SU-DHL-6 (cell line): ENCODE measurements at regions not wholly inside any gene's neighbourhood (a gene's known extent, or its start where the extent isn't known, plus 50 kb on each side); places are given as distances from the start of the nearest gene placed in this dataset.

Experiments used
- H2AFZ ChIP-seq: fragments of 200-600 bp; sonication (generic); 2 replicates; pipeline ENCODE4 v1.6.1; 2014; ENCODE audit warnings: low read depth, mild to moderate bottlenecking, moderate library complexity, mixed read lengths, antibody characterized with exemption, low read length; ENCODE audit not compliant: severe bottlenecking
- H3F3A ChIP-seq: fragments of 200-600 bp; shearing (Covaris generic); 2 replicates; pipeline ENCODE4 v1.6.0; 2016; ENCODE audit warnings: antibody characterized with exemption, mild to moderate bottlenecking; ENCODE audit not compliant: insufficient read depth
- H3K27ac ChIP-seq: fragments of 200-600 bp; sonication (generic); 2 replicates; pipeline ENCODE4 v1.5.1; 2016; ENCODE audit warnings: low read depth, mild to moderate bottlenecking, low read length, moderate library complexity, mixed read lengths
- H3K27me3 ChIP-seq: fragments of 200-600 bp; sonication (generic), shearing (Covaris generic); 2 replicates; pipeline ENCODE4 v1.6.0; 2014; ENCODE audit warnings: mild to moderate bottlenecking, low read length
- H3K36me3 ChIP-seq: fragments of 200-600 bp; sonication (generic); 2 replicates; pipeline ENCODE4 v1.6.1; 2014; ENCODE audit warnings: mild to moderate bottlenecking, low read length, mixed read lengths
- H3K4me2 ChIP-seq: fragments of 300-600, 200-600 bp; shearing (Covaris generic), sonication (generic); 2 replicates; pipeline ENCODE4 v1.6.0; 2014; ENCODE audit warnings: low read length, low read depth, mild to moderate bottlenecking; ENCODE audit not compliant: poor library complexity, severe bottlenecking
- H3K4me3 ChIP-seq: fragments of 200-600 bp; sonication (generic); 2 replicates; pipeline ENCODE4 v1.5.1; 2014; ENCODE audit warnings: antibody characterized with exemption, low read length, mild to moderate bottlenecking, mixed read lengths; ENCODE audit not compliant: insufficient read depth, poor library complexity, severe bottlenecking
- H3K79me2 ChIP-seq: fragments of 200-600 bp; sonication (generic); 2 replicates; pipeline ENCODE4 v1.6.1; 2014; ENCODE audit warnings: mild to moderate bottlenecking, low read length, moderate library complexity; ENCODE audit not compliant: insufficient read depth
- H3K9ac ChIP-seq: fragments of 200-600 bp; sonication (generic); 2 replicates; pipeline ENCODE4 v1.7.0; 2014; ENCODE audit warnings: mild to moderate bottlenecking, low read length
- H3K9me2 ChIP-seq: fragments of 200-600 bp; sonication (generic); replicated peaks from 2 replicates; pipeline ENCODE4 v1.6.1; 2014; ENCODE audit warnings: low read length; ENCODE audit not compliant: insufficient read depth
- H3K9me3 ChIP-seq: fragments of 200-600 bp; sonication (generic); 2 replicates; pipeline ENCODE4 v1.6.1; 2014; ENCODE audit warnings: low read length, mixed read lengths; ENCODE audit not compliant: insufficient read depth
- H4K20me1 ChIP-seq: fragments of 200-600 bp; sonication (generic); 2 replicates; pipeline ENCODE4 v1.6.1; 2014; ENCODE audit warnings: low read depth, mild to moderate bottlenecking, antibody characterized with exemption, low read length, moderate library complexity, mixed read lengths
- EZH2phosphoT487 ChIP-seq: fragments of 200-600 bp; sonication (generic), shearing (Covaris generic); conservative IDR thresholded peaks from 2 replicates; pipeline ENCODE4 v1.6.1; 2018; ENCODE audit warnings: mild to moderate bottlenecking, antibody characterized with exemption, low read length, moderate library complexity, mixed read lengths
- TF ChIP-seq, protein P1 (sequence below): fragments of 200-600 bp; sonication (generic); IDR thresholded peaks from one replicate; pipeline ENCODE4 v1.5.1; 2017; ENCODE audit warnings: antibody characterized with exemption, mild to moderate bottlenecking, low read length, moderate library complexity; ENCODE audit not compliant: insufficient read depth, poor library complexity, severe bottlenecking

DNA sequence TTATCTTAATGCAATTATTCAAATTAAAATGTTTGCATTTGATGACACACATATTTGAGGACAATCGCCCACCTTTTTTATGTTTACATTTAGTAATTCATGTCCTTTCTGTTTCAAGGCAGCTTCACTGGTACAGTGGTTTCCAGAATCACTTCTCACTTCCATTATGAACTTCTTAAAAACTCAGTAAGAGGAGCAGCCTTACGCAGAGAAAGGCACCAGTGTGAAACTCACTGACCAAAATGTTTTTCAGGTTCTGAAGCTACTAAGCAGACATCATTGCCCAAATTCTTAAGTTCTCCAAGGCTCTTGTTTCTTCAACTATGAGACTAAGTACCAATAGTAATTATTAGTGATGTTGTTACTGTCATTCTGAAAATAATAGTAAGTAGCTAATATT, 353.1 kb upstream of the CXADR start:
- no peaks in the 10 kb centered on the region for H4K20me1 ChIP-seq
- H3K9me2 ChIP-seq = no peaks in the 10 kb centered on the region
- no peak overlapping the region for H3K9ac ChIP-seq
- TF ChIP-seq, protein P1, sequence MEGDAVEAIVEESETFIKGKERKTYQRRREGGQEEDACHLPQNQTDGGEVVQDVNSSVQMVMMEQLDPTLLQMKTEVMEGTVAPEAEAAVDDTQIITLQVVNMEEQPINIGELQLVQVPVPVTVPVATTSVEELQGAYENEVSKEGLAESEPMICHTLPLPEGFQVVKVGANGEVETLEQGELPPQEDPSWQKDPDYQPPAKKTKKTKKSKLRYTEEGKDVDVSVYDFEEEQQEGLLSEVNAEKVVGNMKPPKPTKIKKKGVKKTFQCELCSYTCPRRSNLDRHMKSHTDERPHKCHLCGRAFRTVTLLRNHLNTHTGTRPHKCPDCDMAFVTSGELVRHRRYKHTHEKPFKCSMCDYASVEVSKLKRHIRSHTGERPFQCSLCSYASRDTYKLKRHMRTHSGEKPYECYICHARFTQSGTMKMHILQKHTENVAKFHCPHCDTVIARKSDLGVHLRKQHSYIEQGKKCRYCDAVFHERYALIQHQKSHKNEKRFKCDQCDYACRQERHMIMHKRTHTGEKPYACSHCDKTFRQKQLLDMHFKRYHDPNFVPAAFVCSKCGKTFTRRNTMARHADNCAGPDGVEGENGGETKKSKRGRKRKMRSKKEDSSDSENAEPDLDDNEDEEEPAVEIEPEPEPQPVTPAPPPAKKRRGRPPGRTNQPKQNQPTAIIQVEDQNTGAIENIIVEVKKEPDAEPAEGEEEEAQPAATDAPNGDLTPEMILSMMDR = no peak
- no peak for TF ChIP-seq EZH2phosphoT487
- H3K79me2 ChIP-seq = no peaks in the 10 kb centered on the region
- H3K4me2 ChIP-seq = no peak overlapping the region
- H3K27ac ChIP-seq = no peak overlapping the region
- no peak overlapping the region for H2AFZ ChIP-seq
- no peaks in the 10 kb centered on the region for H3K9me3 ChIP-seq
- no peaks in the 10 kb centered on the region for H3K27me3 ChIP-seq
- no peaks in the 10 kb centered on the region for H3F3A ChIP-seq
- H3K36me3 ChIP-seq = no peaks in the 10 kb centered on the region
- H3K4me3 ChIP-seq = no peak overlapping the region

DNA sequence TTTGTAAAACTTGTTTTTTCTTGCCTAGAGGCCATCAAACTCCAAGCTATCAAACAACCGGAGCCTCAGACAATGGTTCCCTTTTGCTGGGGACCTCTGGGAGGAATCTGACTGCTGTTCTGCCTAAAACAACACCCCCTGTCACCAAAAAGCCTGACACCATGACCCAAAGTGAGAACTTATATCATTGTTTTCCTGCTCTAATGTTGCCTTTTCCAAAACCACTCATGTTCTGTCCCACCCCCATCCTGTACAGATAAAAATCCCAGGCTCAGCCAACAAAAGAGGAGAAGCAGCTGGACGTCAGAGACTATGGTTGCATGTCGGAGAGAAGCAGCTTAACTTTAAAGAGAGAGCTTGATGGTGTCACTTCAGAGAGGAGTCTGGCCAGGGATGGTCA, 327.2 kb upstream of the CXADR start:
- no peaks in the 10 kb centered on the region for H3F3A ChIP-seq
- H3K9me2 ChIP-seq = no peaks in the 10 kb centered on the region
- no peak overlapping the region for H3K4me2 ChIP-seq
- H3K36me3 ChIP-seq = no peaks in the 10 kb centered on the region
- H3K79me2 ChIP-seq = no peaks in the 10 kb centered on the region
- H3K9ac ChIP-seq = no peak overlapping the region
- TF ChIP-seq, protein P1 = no peak
- no peak for TF ChIP-seq EZH2phosphoT487
- no peak overlapping the region for H3K4me3 ChIP-seq
- H3K9me3 ChIP-seq = peaks cover 4% of the 10 kb centered on the region; the same call in 1 of the 2 replicates
- no peak overlapping the region for H2AFZ ChIP-seq
- H3K27me3 ChIP-seq = no peaks in the 10 kb centered on the region
- H4K20me1 ChIP-seq = no peaks in the 10 kb centered on the region
- no peak overlapping the region for H3K27ac ChIP-seq

DNA sequence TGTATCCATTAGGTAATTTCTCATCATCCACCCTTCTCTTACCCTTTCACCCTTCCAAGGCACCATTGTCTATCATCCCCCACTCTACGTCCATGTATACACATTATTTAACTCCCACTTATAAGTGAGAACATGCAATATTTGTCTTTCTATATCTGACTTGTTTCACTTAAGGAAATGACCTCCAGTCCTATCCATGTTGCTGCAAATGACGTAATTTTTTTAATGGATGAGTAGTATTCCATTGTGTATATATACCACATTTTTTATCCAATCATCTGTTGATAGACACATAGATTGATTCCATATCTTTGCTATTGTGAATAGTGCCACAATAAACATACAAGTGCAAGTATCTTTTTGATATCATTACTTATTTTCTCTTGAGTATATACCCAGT, 322.9 kb upstream of the CXADR start:
- H3K9me3 ChIP-seq = peaks cover 16% of the 10 kb centered on the region; the same call in 1 of the 2 replicates
- TF ChIP-seq, protein P1 = no peak
- no peak for TF ChIP-seq EZH2phosphoT487
- no peaks in the 10 kb centered on the region for H3K27me3 ChIP-seq
- no peaks in the 10 kb centered on the region for H3K36me3 ChIP-seq
- H3K9ac ChIP-seq = no peak overlapping the region
- no peaks in the 10 kb centered on the region for H3K9me2 ChIP-seq
- no peaks in the 10 kb centered on the region for H3F3A ChIP-seq
- no peak overlapping the region for H3K27ac ChIP-seq
- H2AFZ ChIP-seq = no peak overlapping the region
- H3K4me2 ChIP-seq = no peak overlapping the region
- no peaks in the 10 kb centered on the region for H4K20me1 ChIP-seq
- no peak overlapping the region for H3K4me3 ChIP-seq
- no peaks in the 10 kb centered on the region for H3K79me2 ChIP-seq
